Naive thymus-derived CD8-positive, alpha-beta T cell (primary cell): ENCODE measurements at regions not wholly inside any gene's neighbourhood (a gene's known extent, or its start where the extent isn't known, plus 50 kb on each side); places are given as distances from the start of the nearest gene placed in this dataset.

Experiments used
- ATAC-seq, 2 donors: fragments of 150-1000 bp; cut with Tn5 transposase in 1 of 2; sonication (Bioruptor Pico), chemical (Tn5 transposase) in 1 of 2; 1 replicate in 1 of 2; 2 replicates in 1 of 2; pipeline ENCODE4 v1.10.0; 2021; ENCODE audit warnings: mild to moderate bottlenecking in 2 of 2, moderate library complexity in 2 of 2
- POLR2A ChIA-PET: fragments of 350-600 bp; sonication (Branson Sonifier 250); formaldehyde crosslinking; loops from one replicate; lab custom pipeline; 2021; ENCODE audit warnings: antibody characterized with exemption; lab: Charles Lee
- DNase-seq, 10 donors: peaks; one replicate each; pipeline versions ENCODE4 v3.0.0 to v3.0.0-alpha.2; 2020 to 2022
- H3K27ac Mint-ChIP-seq, 10 donors: one replicate each; pipeline ENCODE4 v1.8.0; 2020 to 2022; ENCODE audit warnings: mild to moderate bottlenecking in 10 of 10, mixed read lengths in 10 of 10, moderate library complexity in 4 of 10, inconsistent platforms in 1 of 10
- H3K27me3 Mint-ChIP-seq, 5 donors: one replicate each; pipeline ENCODE4 v1.8.0; 2021 to 2022; ENCODE audit warnings: mixed read lengths in 5 of 5
- H3K36me3 Mint-ChIP-seq, 3 donors: one replicate each; pipeline ENCODE4 v1.8.0; 2020 to 2022; ENCODE audit warnings: mixed read lengths in 3 of 3, mild to moderate bottlenecking in 2 of 3, inconsistent platforms in 1 of 3
- H3K4me1 Mint-ChIP-seq, 4 donors: one replicate each; pipeline ENCODE4 v1.8.0; 2021 to 2022; ENCODE audit warnings: mixed read lengths in 4 of 4
- H3K4me3 Mint-ChIP-seq, 10 donors: one replicate each; pipeline ENCODE4 v1.8.0; 2020 to 2022; ENCODE audit warnings: mild to moderate bottlenecking in 10 of 10, mixed read lengths in 10 of 10, moderate library complexity in 6 of 10, inconsistent platforms in 1 of 10
- H3K9me3 Mint-ChIP-seq, 9 donors: one replicate each; pipeline ENCODE4 v1.8.0; 2020 to 2022; ENCODE audit warnings: mixed read lengths in 9 of 9, mild to moderate bottlenecking in 3 of 9, inconsistent platforms in 1 of 9, moderate library complexity in 1 of 9

GRCh38 chr10:44593952-44594351, 209.1 kb upstream of the CXCL12 start:
- no peak for DNase-seq
- Mint-ChIP-seq H3K4me1 (no peaks in the 10 kb centered on the region), H3K4me3 (no peak overlapping the region), H3K9me3 (peaks cover 0 to 25% (median 0%) of the 10 kb centered on the region in 9 donors), H3K27me3 (peaks cover 3 to 41% (median 15%) of the 10 kb centered on the region in 5 donors), H3K36me3 (no peaks in the 10 kb centered on the region), H3K27ac (no peak overlapping the region)
- POLR2A ChIA-PET = no interaction called here
- no peak for ATAC-seq

- Mint-ChIP-seq H3K9me3 (no peaks in the 10 kb centered on the region), H3K36me3 (no peaks in the 10 kb centered on the region), H3K4me1 (no peaks in the 10 kb centered on the region), H3K27me3 (peaks cover 9 to 41% (median 17%) of the 10 kb centered on the region in 5 donors), H3K27ac (no peak overlapping the region), H3K4me3 (no peak overlapping the region)
- ATAC-seq (no peak), DNase-seq (no peak)
- POLR2A ChIA-PET = no interaction called here
Observed at GRCh38 chr10:44607116-44607515, 222.2 kb upstream of the CXCL12 start.

GRCh38 chr10:44618910-44619309, 234.0 kb upstream of the CXCL12 start:
- DNase-seq (no peak), ATAC-seq (no peak)
- POLR2A ChIA-PET = no interaction called here
- no peaks in the 10 kb centered on the region for H3K36me3 Mint-ChIP-seq
- H3K4me1 Mint-ChIP-seq = no peaks in the 10 kb centered on the region
- H3K4me3 Mint-ChIP-seq = no peak overlapping the region
- no peak overlapping the region for H3K27ac Mint-ChIP-seq
- H3K27me3 Mint-ChIP-seq = no peaks in the 10 kb centered on the region
- H3K9me3 Mint-ChIP-seq = peaks cover 0 to 5% (median 0%) of the 10 kb centered on the region in 9 donors

- peaks cover 0 to 1% (median 0%) of the 10 kb centered on the region in 5 donors for H3K27me3 Mint-ChIP-seq
- H3K36me3 Mint-ChIP-seq = no peaks in the 10 kb centered on the region
- H3K4me3 Mint-ChIP-seq = no peak overlapping the region
- ATAC-seq (no peak), DNase-seq (no peak)
- no peak overlapping the region for H3K27ac Mint-ChIP-seq
- POLR2A ChIA-PET = no interaction called here
- no peaks in the 10 kb centered on the region for H3K4me1 Mint-ChIP-seq
- peaks cover 0 to 5% (median 0%) of the 10 kb centered on the region in 9 donors for H3K9me3 Mint-ChIP-seq
Observed at GRCh38 chr10:44619521-44619920, 234.6 kb upstream of the CXCL12 start.

- POLR2A ChIA-PET = no interaction called here
- H3K9me3 Mint-ChIP-seq = peaks cover 0 to 5% (median 0%) of the 10 kb centered on the region in 9 donors
- H3K4me3 Mint-ChIP-seq = no peak overlapping the region
- no peak overlapping the region for H3K27ac Mint-ChIP-seq
- H3K4me1 Mint-ChIP-seq = no peaks in the 10 kb centered on the region
- no peak for DNase-seq
- peaks cover 0 to 6% (median 0%) of the 10 kb centered on the region in 5 donors for H3K27me3 Mint-ChIP-seq
- H3K36me3 Mint-ChIP-seq = no peaks in the 10 kb centered on the region
- ATAC-seq = no peak
Observed at GRCh38 chr10:44619975-44620374, 235.1 kb upstream of the CXCL12 start.

- Mint-ChIP-seq H3K36me3 (no peaks in the 10 kb centered on the region), H3K27ac (no peak overlapping the region), H3K4me3 (no peak overlapping the region), H3K4me1 (no peaks in the 10 kb centered on the region), H3K9me3 (peaks cover 0 to 2% (median 0%) of the 10 kb centered on the region in 9 donors), H3K27me3 (peaks cover 0 to 14% (median 0%) of the 10 kb centered on the region in 5 donors)
- DNase-seq = no peak
- ATAC-seq = no peak
- POLR2A ChIA-PET = no interaction called here
Observed at GRCh38 chr10:44627591-44628354, 242.9 kb upstream of the CXCL12 start.

- Mint-ChIP-seq H3K4me1 (no peaks in the 10 kb centered on the region), H3K4me3 (no peak overlapping the region), H3K9me3 (peaks cover 0 to 7% (median 0%) of the 10 kb centered on the region in 9 donors), H3K36me3 (no peaks in the 10 kb centered on the region), H3K27me3 (peaks cover 0 to 14% (median 0%) of the 10 kb centered on the region in 5 donors), H3K27ac (no peak overlapping the region)
- DNase-seq (no peak), ATAC-seq (no peak)
- POLR2A ChIA-PET = no interaction called here
Observed at GRCh38 chr10:44628921-44629320, 244.0 kb upstream of the CXCL12 start.

- H3K4me3 Mint-ChIP-seq = no peak overlapping the region
- POLR2A ChIA-PET = no interaction called here
- no peaks in the 10 kb centered on the region for H3K36me3 Mint-ChIP-seq
- no peak overlapping the region for H3K27ac Mint-ChIP-seq
- H3K9me3 Mint-ChIP-seq = peaks cover 0 to 28% (median 4%) of the 10 kb centered on the region in 9 donors
- ATAC-seq = no peak
- peaks cover 0 to 8% (median 4%) of the 10 kb centered on the region in 5 donors for H3K27me3 Mint-ChIP-seq
- no peak for DNase-seq
- H3K4me1 Mint-ChIP-seq = no peaks in the 10 kb centered on the region
Observed at GRCh38 chr10:44635176-44635575, 250.3 kb upstream of the CXCL12 start.

- peaks cover 0 to 8% (median 3%) of the 10 kb centered on the region in 5 donors for H3K27me3 Mint-ChIP-seq
- no peak for ATAC-seq
- H3K9me3 Mint-ChIP-seq = peaks cover 0 to 29% (median 4%) of the 10 kb centered on the region in 9 donors
- H3K4me1 Mint-ChIP-seq = no peaks in the 10 kb centered on the region
- no peak overlapping the region for H3K4me3 Mint-ChIP-seq
- H3K27ac Mint-ChIP-seq = no peak overlapping the region
- H3K36me3 Mint-ChIP-seq = no peaks in the 10 kb centered on the region
- no peak for DNase-seq
- POLR2A ChIA-PET = no interaction called here
Observed at GRCh38 chr10:44636625-44637024, 251.7 kb upstream of the CXCL12 start.

- no peaks in the 10 kb centered on the region for H3K4me1 Mint-ChIP-seq
- H3K27ac Mint-ChIP-seq = no peak overlapping the region
- H3K27me3 Mint-ChIP-seq = peaks cover 0 to 8% (median 2%) of the 10 kb centered on the region in 5 donors
- peaks cover 0 to 31% (median 6%) of the 10 kb centered on the region in 9 donors for H3K9me3 Mint-ChIP-seq
- POLR2A ChIA-PET = no interaction called here
- no peaks in the 10 kb centered on the region for H3K36me3 Mint-ChIP-seq
- DNase-seq (no peak), ATAC-seq (no peak)
- H3K4me3 Mint-ChIP-seq = no peak overlapping the region
Observed at GRCh38 chr10:44640429-44640828, 255.5 kb upstream of the CXCL12 start.

- H3K4me3 Mint-ChIP-seq = no peak overlapping the region
- ATAC-seq (no peak), DNase-seq (no peak)
- peaks cover 0 to 17% (median 2%) of the 10 kb centered on the region in 5 donors for H3K27me3 Mint-ChIP-seq
- no peaks in the 10 kb centered on the region for H3K4me1 Mint-ChIP-seq
- H3K27ac Mint-ChIP-seq = no peak overlapping the region
- no peaks in the 10 kb centered on the region for H3K36me3 Mint-ChIP-seq
- H3K9me3 Mint-ChIP-seq = peaks cover 0 to 15% (median 4%) of the 10 kb centered on the region in 9 donors
- POLR2A ChIA-PET = no interaction called here
Observed at GRCh38 chr10:44647473-44647872, 262.6 kb upstream of the CXCL12 start.

GRCh38 chr10:44647877-44648542, 263.1 kb upstream of the CXCL12 start:
- Mint-ChIP-seq H3K36me3 (no peaks in the 10 kb centered on the region), H3K9me3 (peaks cover 0 to 15% (median 4%) of the 10 kb centered on the region in 9 donors), H3K4me1 (no peaks in the 10 kb centered on the region), H3K27me3 (peaks cover 0 to 17% (median 2%) of the 10 kb centered on the region in 5 donors), H3K4me3 (no peak overlapping the region), H3K27ac (no peak overlapping the region)
- POLR2A ChIA-PET = no interaction called here
- DNase-seq (no peak), ATAC-seq (no peak)
